T-helper 22 cell (primary cell): ENCODE measurements at regions not wholly inside any gene's neighbourhood (a gene's known extent, or its start where the extent isn't known, plus 50 kb on each side); places are given as distances from the start of the nearest gene placed in this dataset.

Source experiments
- DNase-seq: peaks from one replicate; pipeline ENCODE4 v3.0.0-alpha.2; 2020; ENCODE audit warnings: low read depth

DNA sequence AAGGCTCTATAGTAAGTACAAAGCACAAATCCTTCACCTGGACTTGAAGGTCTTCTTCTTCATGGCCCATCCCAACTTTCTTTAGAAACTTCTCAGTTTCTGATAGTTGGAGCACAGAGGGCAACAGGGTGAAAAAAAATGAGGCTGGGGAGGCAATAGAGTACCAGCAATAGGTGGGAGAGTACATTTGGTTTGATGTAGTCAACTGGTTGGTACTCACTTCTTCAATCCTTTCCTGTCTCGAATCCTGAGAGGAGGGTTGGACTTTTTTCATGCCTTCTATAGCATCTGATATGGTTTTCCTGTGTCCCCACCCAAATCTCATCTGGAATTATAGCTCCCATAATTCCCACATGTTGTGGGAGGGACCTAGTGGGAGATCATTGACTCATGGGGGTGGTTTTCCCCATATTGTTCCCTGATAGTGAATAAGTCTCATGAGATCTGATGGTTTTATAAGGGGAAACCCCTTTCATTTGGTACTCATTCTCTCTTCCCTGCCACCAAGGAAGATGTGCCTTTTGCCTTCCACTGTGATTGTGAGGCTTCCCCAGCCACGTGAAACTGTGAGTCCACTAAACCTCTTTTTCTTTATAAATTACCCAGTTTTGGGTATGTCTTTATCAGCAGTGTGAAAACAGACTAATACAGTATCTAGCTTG, 75.9 kb upstream of the LCLAT1 start:
- no peak for DNase-seq

DNA sequence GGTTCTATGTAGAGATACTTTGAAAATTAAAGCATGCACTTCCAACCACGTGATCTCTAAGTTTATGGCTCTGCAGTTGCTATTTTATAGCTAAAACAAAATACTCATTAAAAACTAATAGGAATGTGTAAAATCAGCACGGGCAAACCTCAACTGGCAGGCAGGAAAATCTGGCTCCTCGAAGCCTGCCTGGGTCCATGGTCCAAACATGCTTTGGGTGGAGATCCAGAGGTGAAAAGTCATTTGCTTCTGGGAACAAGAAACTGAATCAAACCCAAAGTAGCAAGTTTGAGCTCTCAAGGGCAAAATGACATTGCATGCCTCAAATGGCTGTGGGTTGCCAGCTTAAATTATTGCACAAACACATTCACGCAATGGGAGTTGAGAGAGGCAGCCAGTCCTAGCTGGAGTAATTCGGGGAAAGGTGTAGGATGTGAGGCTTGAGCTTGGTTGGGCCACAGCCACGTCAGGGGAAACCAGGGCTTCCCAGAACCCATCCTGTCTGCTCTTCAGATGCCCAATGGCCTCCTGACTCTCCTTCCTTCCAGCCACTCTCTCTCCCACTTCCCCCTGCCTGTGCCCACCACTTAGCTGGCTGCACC, 75.2 kb upstream of the LCLAT1 start:
- DNase-seq = no peak

DNA sequence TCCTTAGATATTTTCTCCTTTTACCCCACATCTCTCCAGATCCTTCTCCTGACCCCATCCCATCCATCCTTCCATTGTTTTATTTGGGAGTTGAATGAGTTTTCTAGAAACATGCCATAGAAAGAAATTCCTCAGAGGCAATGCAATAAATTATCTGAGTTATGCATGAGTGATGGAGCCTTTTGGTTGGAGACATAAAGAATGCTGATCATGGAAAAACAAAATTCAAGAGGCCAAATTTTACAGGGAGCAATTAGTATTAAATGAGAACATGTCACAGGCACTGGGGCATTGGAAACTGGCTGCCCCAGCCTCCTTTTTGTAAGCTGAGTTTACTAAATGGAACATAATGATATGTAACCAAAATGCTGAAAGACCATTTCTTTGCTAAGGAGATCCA, 74.2 kb upstream of the LCLAT1 start:
- no peak for DNase-seq

DNA sequence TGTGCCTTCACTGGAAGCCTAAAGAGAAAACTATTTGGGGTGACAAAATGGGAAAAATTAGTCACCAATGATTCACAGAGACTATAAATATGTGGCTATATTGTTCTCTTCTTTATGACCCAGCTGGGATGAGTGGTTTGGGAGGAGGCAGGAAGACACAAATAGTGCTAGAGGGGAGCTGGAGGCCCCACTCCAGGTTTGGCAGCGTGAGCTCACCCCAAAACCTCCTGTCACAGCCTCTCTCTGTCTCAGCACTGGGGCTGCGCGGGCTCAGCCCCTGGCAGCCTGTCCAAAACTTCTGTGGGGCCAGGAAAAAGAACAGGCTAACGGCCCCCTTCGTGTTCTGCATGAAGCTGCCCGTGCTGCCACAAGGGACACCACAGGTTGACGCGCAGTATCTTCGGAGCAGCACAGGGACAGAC, 73.2 kb upstream of the LCLAT1 start:
- no peak for DNase-seq

DNA sequence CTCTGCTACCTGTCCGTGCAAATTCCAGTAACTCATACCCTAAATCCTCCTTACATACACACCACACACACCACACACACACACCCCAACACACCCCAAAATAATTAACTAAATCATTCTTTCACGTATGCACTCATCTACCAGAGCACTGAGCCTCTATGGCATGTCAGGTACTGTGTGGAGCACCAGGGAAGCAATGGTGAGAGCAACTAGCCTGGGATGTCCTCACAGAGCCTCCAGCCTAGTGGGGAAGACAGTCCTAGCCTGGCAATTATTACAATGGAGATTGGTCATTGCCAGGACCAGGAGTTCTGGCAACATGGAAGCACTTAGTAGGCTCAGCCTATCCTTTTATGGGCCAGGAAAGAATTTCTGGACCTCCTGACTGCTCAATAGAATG, 72.7 kb upstream of the LCLAT1 start:
- DNase-seq = no peak

DNA sequence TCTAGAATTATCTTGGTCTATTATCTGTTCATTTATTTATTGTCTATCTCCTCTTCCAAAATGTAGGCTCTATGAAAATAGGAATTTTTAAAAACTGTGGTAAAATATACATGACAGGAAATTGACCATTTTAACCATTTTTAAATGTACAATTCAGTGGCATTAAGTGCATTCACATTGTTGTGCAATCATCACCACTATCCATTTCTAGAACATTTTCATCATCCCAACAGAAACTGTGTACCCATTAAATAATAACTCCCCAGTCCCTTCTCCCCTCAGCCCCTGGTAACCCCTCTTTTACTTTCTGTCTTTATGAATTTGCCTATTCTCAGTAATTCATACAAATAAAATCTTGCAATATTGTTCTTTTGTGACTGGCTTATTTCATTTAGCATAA, 71.1 kb upstream of the LCLAT1 start:
- no peak for DNase-seq

DNA sequence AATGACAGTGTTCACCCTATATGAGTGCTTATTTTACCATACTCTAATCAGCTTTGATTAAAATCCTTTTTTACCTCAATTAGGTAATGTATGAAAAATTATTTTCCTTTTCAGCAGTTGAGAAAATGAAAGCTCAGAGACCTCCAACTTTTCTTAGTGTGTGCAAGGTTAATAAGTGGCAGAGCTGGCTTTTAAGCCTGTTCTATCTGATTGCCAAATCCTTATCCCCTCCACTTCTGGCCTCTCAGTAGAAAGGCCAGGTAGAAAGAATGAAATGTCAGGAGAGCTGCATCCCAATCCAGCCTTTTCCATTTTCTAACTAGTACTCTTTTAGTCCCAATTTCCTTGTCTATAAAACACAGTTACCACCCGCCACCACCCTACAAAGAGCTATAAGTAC, 67.6 kb upstream of the LCLAT1 start:
- no peak for DNase-seq

DNA sequence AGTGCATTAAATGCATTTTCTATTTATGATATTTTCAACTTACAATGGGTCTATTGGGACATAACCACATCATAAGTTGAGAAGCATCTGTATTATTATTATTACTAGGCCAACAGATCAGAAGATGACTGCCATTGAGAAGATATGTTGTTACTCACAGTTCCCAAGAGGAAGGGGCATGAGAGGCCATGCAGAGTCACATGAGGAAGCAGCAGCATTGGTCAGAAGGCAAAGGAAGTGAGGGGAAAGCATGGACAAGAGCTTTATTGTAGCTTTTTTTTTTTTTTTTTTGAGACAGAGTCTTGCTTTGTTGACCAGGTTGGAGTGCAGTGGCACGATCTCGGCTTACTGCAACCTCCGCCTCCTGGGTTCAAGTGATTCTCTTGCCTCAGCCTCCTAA, 66.2 kb upstream of the LCLAT1 start:
- no peak for DNase-seq

DNA sequence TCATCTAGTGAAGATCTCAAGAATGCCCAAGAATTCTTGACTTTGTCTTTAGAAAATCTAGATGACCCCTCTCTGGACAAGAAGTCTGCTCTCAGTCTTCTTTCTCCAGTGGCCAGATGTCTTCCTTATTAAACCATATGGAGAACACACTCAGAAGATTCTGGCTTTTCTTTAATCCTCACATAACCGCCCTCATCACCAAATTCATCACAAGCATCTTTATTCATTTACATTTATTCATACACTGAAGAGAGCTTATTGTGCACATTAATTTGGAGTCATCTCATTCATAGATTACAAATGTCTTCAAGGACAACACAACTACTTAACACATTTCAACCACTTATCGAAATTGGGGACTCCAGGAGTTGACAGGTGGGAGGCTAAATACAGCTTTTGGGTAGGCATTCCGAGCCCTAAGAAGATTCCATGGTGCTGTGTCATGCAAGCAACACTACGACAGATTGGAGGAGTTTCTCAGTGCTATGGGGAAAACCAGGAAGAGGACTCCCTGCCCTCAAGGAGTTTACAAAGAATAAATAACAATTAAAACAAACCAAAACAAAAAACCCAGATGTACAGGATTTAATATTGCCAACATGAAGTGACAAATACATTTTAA, 64.8 kb upstream of the LCLAT1 start:
- DNase-seq = no peak

DNA sequence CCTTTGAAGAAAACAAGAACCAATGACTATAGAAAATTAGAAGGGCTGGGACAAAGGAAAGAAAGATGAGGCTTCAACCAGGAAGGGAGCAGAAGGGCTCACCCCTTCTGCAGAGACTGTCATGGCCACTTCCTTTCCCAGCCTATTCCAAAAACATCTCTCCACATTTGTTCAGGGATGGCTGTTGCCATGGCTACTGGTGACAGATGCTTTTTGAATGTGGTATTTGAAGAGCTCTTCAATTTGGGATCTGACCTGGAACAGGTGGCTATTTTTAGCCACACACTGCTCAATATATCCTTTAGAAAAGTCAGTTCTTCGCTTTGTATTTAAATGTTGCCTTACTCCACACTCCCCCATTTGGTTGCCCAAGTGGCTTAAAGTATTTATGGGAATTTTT, 64.1 kb upstream of the LCLAT1 start:
- no peak for DNase-seq

DNA sequence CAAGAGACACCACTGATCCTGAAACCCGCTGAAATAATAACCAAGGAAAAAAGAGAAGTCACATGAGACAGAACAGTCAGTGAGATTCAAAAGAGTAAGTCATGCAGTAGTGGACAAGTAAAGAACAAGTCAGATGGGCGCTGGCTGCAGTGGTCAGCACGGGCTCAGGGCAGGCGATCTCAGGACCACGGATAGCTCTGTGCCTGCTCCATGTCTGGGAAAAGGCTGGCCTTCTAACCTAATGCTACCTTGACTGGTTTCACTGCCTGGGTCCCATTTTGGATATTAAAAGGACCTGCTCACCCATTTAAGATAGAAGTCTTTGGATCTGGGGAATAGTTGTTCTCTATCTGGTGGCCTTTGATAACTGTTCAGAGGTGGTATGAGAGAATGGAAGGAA, 61.7 kb upstream of the LCLAT1 start:
- DNase-seq = no peak

DNA sequence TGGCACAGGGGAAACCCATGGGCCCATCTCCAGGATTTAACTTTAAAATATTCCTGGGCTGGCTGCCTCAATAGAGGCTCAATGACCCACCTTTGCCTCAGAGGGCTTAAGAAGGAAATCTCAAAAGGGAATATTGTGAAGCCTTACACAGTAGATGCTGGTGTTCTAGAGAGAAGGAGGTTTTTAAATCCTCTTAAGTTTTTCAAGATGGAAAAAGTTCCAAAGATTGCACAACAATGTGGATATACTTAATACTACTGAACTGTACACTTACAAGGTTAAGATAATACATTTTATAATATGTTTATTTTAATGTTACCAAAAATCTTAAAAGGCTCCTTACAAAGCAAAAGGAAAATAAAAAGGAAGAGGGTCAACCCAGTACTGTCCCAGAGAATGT, 54.9 kb upstream of the LCLAT1 start:
- no peak for DNase-seq

DNA sequence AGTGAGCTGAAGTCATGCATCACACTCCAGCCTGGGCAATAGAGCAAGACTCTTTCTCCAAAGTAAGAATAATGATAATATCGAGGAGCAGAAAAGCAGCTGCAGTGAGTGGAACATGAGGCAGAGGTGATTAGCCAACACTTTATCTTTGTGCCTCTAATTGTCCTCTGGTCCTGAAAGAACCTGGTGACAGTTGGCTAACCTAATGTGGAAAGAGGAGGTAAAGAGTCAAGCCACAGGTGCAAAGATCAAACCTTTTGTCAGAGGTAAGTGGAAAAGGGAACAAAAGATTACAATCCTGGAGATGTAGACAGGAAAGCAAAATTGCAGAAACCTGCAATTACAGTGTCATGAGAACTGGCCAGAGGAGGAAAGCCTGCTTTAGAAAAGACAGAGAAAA, 53.5 kb upstream of the LCLAT1 start:
- no peak for DNase-seq

DNA sequence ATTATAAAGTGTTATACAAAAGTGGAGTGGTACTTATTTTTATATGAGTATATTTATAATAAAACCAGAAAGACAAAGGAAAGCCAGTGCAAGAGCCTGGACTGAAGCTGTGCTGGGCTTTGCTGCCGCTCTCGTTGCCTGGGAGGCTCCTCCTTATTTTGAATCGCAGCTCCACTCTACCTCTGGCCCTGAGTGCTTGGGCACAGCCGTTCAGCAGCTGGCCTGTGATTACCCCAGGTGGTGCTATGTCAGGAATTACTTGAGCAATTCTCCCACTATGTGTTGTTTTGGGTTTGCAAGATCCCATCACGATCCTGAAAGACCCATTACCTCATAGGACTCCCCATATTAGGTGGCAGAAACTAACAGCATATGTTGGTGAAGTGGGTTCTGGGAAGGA, 53.0 kb upstream of the LCLAT1 start:
- DNase-seq = no peak

DNA sequence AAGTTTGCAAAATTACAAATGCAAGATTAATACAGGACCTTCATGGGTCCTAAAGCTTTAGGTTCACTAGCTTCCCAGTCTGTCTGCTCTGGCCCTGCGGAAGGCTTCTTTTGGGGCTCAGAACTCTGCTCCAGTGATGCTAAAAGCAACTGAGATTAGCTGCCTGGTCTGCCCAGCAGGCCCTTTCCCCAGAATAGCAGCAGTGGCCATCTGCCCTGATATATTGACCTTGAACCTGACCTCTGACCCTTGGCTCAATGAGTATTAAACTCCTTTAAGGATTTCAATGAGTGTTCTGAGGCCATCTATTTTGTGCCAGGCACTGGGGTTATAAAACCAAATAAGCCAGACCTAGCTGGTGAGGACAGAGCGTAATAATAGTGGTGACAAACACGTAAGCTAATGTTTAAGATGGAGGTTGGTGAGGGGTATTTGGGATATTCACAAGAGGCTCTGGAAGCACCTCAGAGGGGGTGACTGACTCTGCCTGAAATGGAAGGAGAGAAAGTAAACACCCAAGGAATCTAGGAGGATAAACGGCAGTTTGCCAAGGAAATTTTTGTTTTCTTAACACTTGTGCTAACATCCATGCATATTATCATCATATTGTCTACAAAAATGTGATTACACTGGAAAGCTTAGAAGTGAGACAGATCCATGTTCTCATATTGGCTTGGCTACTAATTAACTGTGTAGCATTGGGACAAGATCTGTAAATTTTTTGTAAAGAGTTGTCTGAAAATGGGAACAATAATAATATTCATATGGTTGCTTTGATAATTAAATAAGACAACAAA, 50.4 kb upstream of the LCLAT1 start:
- no peak for DNase-seq
